Spleen (tissue), 11 donors: ENCODE measurements at regions not wholly inside any gene's neighbourhood (a gene's known extent, or its start where the extent isn't known, plus 50 kb on each side); places are given as distances from the start of the nearest gene placed in this dataset.

Experiments
- DNase-seq: peaks from one replicate; pipeline ENCODE4 v3.0.0-alpha.2; 2020
- H3K27ac ChIP-seq, 8 donors: fragments of 200-600 bp; sonication (generic) in 7 of 8; 1 replicate in 4 of 8; 2 replicates in 4 of 8; pipeline versions ENCODE4 v1.5.0 to v1.8.0; 2016 to 2021; ENCODE audit warnings: inconsistent platforms in 4 of 8, mild to moderate bottlenecking in 4 of 8, moderate library complexity in 1 of 8
- H3K27me3 ChIP-seq, 7 donors: fragments of 200-600 bp; sonication (generic) in 6 of 7; replicated peaks in 1 of 7; 1 replicate in 4 of 7; 2 replicates in 3 of 7; pipeline versions ENCODE4 v1.5.0 to v1.8.0; 2016 to 2021; ENCODE audit warnings: inconsistent platforms in 3 of 7, mild to moderate bottlenecking in 1 of 7
- H3K36me3 ChIP-seq, 6 donors: fragments of 200-600 bp; sonication (generic) in 5 of 6; 1 replicate in 4 of 6; 2 replicates in 2 of 6; pipeline versions ENCODE4 v1.5.0 to v1.8.0; 2016 to 2021; ENCODE audit warnings: inconsistent platforms in 2 of 6
- H3K4me1 ChIP-seq, 6 donors: fragments of 200-600 bp; sonication (generic) in 5 of 6; 1 replicate in 3 of 6; 2 replicates in 3 of 6; pipeline versions ENCODE4 v1.5.0 to v1.8.0; 2016 to 2021; ENCODE audit warnings: inconsistent platforms in 3 of 6
- H3K4me3 ChIP-seq, 8 donors: fragments of 200-600 bp; sonication (generic) in 7 of 8; 1 replicate in 4 of 8; 2 replicates in 4 of 8; pipeline versions ENCODE4 v1.5.0 to v1.8.0; 2016 to 2021; ENCODE audit warnings: inconsistent platforms in 4 of 8, mild to moderate bottlenecking in 4 of 8, moderate library complexity in 2 of 8
- H3K9me3 ChIP-seq, 8 donors: fragments of 200-600 bp; sonication (generic) in 7 of 8; 1 replicate in 4 of 8; 2 replicates in 4 of 8; pipeline versions ENCODE4 v1.5.0 to v1.8.0; 2016 to 2021; ENCODE audit warnings: inconsistent platforms in 4 of 8
- POLR2A ChIP-seq, 3 donors: fragments of 450-650 bp; IDR thresholded peaks; one replicate each; pipeline ENCODE4 v1.5.1; 2017; ENCODE audit warnings: antibody characterized with exemption in 3 of 3, mild to moderate bottlenecking in 1 of 3
- POLR2AphosphoS5 ChIP-seq, 3 donors: sonication (generic); formaldehyde crosslinking; IDR thresholded peaks; one replicate each; pipeline ENCODE4 v1.5.1; 2017; ENCODE audit warnings: antibody characterized with exemption in 3 of 3
- WGBS, 5 donors: extraction: QIAGEN DNeasy Blood & Tissue Kit in 3 of 5; methylation state at CpG; one replicate each; pipeline versions ENCODE4 v1.1.5 to v1.1.7; 2013 to 2018; 5-methylcytosine and 5-hydroxymethylcytosine counted together
- intact Hi-C: fragments of 100-400 bp; cut with DNase I; formaldehyde crosslinking; loops from one replicate; pipeline ENCODE4 v1.15.0; 2023; ENCODE audit warnings: low total_unique reads
- TF ChIP-seq, protein P1 (sequence below), 11 experiments: fragments of 200-600 bp in 7 of 11; fragments of 450-650 bp in 4 of 11; sonication (generic) in 4 of 11; IDR thresholded peaks in 8 of 11; conservative IDR thresholded peaks in 3 of 11; 1 replicate in 7 of 11; 2 replicates in 4 of 11; pipeline versions ENCODE4 v1.4.0 to v1.8.0; 2016 to 2021; ENCODE audit warnings: antibody characterized with exemption in 11 of 11, inconsistent platforms in 4 of 11, mild to moderate bottlenecking in 1 of 11
- donor health status: healthy with polysubstance abuse.
- donor health status: DM: no; HTN: no; CAD: no; lungs with moderate emphysema.
- donor health status: DM: no; HTN: no; CAD: no.
- donor health status: Bipolar disorder and iron deficiency.
- donor health status: healthy.
- donor health status: DM: no; HTN: no; CAD: no.
- donor health status: DM: yes; HTN: yes; CAD: no.

DNA sequence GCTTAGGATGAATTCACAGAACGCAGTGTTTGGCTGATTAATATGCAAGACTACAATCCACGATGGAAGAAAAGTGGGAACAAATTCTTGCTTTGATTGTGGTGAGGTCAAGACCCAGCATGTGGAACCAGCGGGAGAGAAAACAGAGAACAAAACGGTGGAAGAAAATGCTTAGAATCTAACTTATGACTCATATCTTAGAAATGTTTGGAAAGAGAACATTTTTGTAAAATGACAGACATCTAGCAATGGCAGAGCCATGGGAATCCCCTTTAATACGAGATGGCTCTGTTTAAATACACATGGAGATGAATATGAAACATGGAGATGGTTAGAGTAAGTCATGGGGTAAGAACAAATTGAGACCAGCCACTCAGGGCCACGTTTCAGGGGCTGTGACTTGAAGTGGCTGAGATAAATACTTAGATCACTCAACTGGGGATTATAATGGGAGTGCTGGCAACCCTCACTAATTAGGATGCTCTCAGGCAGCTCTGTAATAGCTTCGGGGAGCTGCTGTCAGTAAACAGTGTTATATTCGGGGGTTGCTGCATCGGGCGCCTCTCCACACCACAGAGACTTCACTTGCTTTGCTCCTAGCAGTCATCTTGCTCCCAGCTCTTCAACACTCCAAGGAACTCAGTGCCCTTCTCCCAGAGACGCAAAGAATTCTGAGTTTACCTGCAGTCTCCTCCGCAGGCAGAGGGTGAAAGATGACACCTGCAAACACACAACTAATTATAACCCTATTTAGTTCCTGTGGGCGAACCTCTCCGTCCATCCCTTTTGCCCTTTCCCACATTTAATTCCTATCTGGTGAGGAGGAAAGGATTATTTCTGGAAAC, 68.0 kb upstream of the ONECUT1 start:
- H3K27me3 ChIP-seq = peaks cover 0 to 49% (median 0%) of the 10 kb centered on the region in 7 donors
- no peaks in the 10 kb centered on the region for H3K9me3 ChIP-seq
- TF ChIP-seq, protein P1, sequence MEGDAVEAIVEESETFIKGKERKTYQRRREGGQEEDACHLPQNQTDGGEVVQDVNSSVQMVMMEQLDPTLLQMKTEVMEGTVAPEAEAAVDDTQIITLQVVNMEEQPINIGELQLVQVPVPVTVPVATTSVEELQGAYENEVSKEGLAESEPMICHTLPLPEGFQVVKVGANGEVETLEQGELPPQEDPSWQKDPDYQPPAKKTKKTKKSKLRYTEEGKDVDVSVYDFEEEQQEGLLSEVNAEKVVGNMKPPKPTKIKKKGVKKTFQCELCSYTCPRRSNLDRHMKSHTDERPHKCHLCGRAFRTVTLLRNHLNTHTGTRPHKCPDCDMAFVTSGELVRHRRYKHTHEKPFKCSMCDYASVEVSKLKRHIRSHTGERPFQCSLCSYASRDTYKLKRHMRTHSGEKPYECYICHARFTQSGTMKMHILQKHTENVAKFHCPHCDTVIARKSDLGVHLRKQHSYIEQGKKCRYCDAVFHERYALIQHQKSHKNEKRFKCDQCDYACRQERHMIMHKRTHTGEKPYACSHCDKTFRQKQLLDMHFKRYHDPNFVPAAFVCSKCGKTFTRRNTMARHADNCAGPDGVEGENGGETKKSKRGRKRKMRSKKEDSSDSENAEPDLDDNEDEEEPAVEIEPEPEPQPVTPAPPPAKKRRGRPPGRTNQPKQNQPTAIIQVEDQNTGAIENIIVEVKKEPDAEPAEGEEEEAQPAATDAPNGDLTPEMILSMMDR (IDR thresholded peaks at IDR 0.05 in 8 of 11, conservative IDR thresholded peaks at IDR 0.05 in 3 of 11) = no peak
- no peak for TF ChIP-seq POLR2AphosphoS5 (IDR thresholded peaks at IDR 0.05)
- TF ChIP-seq POLR2A (IDR thresholded peaks at IDR 0.05) = no peak
- DNase-seq = no peak
- no peaks in the 10 kb centered on the region for H3K4me1 ChIP-seq
- H3K4me3 ChIP-seq = no peak overlapping the region
- intact Hi-C loops = no loop called here
- H3K36me3 ChIP-seq = no peaks in the 10 kb centered on the region
- WGBS, 5 donors = 36 to 50% (median 47%) methylated on average over 14 of the region's 14 CpGs
- H3K27ac ChIP-seq = no peak overlapping the region

DNA sequence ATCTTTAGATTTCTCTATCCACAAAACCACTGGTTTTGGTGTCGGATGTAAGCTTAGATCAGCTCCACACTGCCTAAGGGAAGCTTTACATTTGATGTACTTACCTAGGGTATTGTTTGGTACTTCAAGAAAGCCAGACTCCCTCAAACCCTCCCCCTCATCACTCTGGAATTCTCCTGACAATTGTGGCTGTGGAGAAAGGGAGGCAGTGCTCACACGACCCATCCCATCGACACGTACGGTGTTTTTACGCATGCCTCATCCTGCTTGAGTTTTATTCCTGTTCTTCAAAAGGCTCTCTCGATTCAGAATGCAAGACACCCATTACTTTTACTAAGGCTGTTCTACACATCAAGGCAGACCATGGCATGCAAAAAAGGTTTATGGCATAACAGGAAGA, 67.3 kb upstream of the ONECUT1 start:
- H3K36me3 ChIP-seq = no peaks in the 10 kb centered on the region
- 54 to 71% (median 63%) methylated on average over 7 of the region's 7 CpGs for WGBS, 5 donors
- H3K27ac ChIP-seq = no peak overlapping the region
- H3K4me3 ChIP-seq = no peak overlapping the region
- no peaks in the 10 kb centered on the region for H3K4me1 ChIP-seq
- intact Hi-C loops = no loop called here
- no peaks in the 10 kb centered on the region for H3K9me3 ChIP-seq
- DNase-seq = no peak
- H3K27me3 ChIP-seq = peaks cover 0 to 48% (median 0%) of the 10 kb centered on the region in 7 donors
- TF ChIP-seq POLR2A (IDR thresholded peaks at IDR 0.05) = no peak
- TF ChIP-seq, protein P1 (IDR thresholded peaks at IDR 0.05 in 8 of 11, conservative IDR thresholded peaks at IDR 0.05 in 3 of 11) = no peak

DNA sequence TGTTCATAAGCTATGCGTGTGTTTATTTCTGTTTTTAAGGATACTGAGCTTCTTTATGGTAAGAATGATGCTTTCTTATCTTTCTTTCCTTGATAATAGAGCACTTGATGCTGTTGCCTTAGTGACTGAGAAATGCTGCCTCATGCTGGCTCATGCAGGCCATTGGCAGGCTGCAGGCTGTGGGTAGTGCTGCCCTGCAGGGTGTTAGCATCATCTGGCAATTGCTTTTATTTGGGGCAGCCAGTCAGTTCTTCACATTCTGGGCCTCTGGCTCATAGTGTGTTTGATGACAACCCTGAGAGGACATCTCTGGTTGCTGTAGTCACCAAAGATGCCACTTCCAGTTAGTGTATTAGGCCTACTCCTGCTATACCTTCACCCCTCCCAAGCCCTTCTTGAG, 66.2 kb upstream of the ONECUT1 start:
- Histone ChIP-seq H3K27ac (no peak overlapping the region), H3K36me3 (no peaks in the 10 kb centered on the region), H3K4me3 (no peak overlapping the region), H3K9me3 (no peaks in the 10 kb centered on the region), H3K27me3 (peaks cover 0 to 38% (median 0%) of the 10 kb centered on the region in 7 donors), H3K4me1 (no peaks in the 10 kb centered on the region)
- no peak for DNase-seq
- TF ChIP-seq, protein P1 (IDR thresholded peaks at IDR 0.05 in 8 of 11, conservative IDR thresholded peaks at IDR 0.05 in 3 of 11) = no peak
- TF ChIP-seq POLR2A (IDR thresholded peaks at IDR 0.05) (no peak), POLR2AphosphoS5 (IDR thresholded peaks at IDR 0.05) (no peak)
- intact Hi-C loops = no loop called here
- 89 to 98% (median 95%) methylated on average over 1 of the region's 1 CpG for WGBS, 5 donors

- TF ChIP-seq, protein P1 (IDR thresholded peaks at IDR 0.05 in 8 of 11, conservative IDR thresholded peaks at IDR 0.05 in 3 of 11) = no peak
- TF ChIP-seq POLR2A (IDR thresholded peaks at IDR 0.05) (no peak), POLR2AphosphoS5 (IDR thresholded peaks at IDR 0.05) (no peak)
- DNase-seq = no peak
- intact Hi-C loops = no loop called here
- Histone ChIP-seq H3K27ac (no peak overlapping the region), H3K4me1 (no peaks in the 10 kb centered on the region), H3K9me3 (no peaks in the 10 kb centered on the region), H3K27me3 (peaks cover 0 to 27% (median 0%) of the 10 kb centered on the region in 7 donors), H3K4me3 (no peak overlapping the region), H3K36me3 (no peaks in the 10 kb centered on the region)
- WGBS, 5 donors = 50 to 64% (median 56%) methylated on average over 3 of the region's 3 CpGs
These were observed 65.0 kb upstream of the ONECUT1 start for GRCh38 chr15:52855157-52855556.
